Mesenchymal stem cell (in vitro differentiated cells and primary cell): ENCODE measurements at regions not wholly inside any gene's neighbourhood (a gene's known extent, or its start where the extent isn't known, plus 50 kb on each side); places are given as distances from the start of the nearest gene placed in this dataset.

Experiments used
- DNase-seq: peaks from one replicate; pipeline ENCODE4 v3.0.0-alpha.2; 2013
- H2AFZ ChIP-seq: one replicate; pipeline ENCODE4 v1.6.1; 2013; ENCODE audit warnings: low read depth, mild to moderate bottlenecking, control low read depth, inconsistent platforms, low read length, moderate library complexity
- H2AK5ac ChIP-seq: 2 replicates; pipeline ENCODE4 v1.6.1; 2013; ENCODE audit warnings: low read length, moderate library complexity, mild to moderate bottlenecking, inconsistent platforms; ENCODE audit not compliant: severe bottlenecking
- H2BK120ac ChIP-seq: one replicate; pipeline ENCODE4 v1.6.1; 2013; ENCODE audit warnings: low read depth, mild to moderate bottlenecking, inconsistent platforms, low read length, moderate library complexity
- H2BK12ac ChIP-seq, 2 experiments: one replicate each; pipeline ENCODE4 v1.6.1; 2013; ENCODE audit warnings: inconsistent platforms in 2 of 2, low read length in 2 of 2, mild to moderate bottlenecking in 2 of 2, moderate library complexity in 2 of 2, control low read depth in 1 of 2
- H2BK15ac ChIP-seq: one replicate; pipeline ENCODE4 v1.6.1; 2013; ENCODE audit warnings: mild to moderate bottlenecking, low read depth, inconsistent platforms; ENCODE audit not compliant: poor library complexity, severe bottlenecking
- H2BK5ac ChIP-seq: 2 replicates; pipeline ENCODE4 v1.6.1; 2013; ENCODE audit warnings: low read depth, mild to moderate bottlenecking, low read length, control low read depth, inconsistent platforms; ENCODE audit not compliant: poor library complexity, severe bottlenecking
- H3K14ac ChIP-seq, 2 experiments: one replicate each; pipeline ENCODE4 v1.6.1; 2013; ENCODE audit warnings: inconsistent platforms in 2 of 2, low read length in 2 of 2, control low read depth in 1 of 2, mild to moderate bottlenecking in 1 of 2, moderate library complexity in 1 of 2
- H3K18ac ChIP-seq, 2 experiments: one replicate each; pipeline ENCODE4 v1.6.1; 2013; ENCODE audit warnings: inconsistent platforms in 2 of 2, low read length in 2 of 2, control low read depth in 1 of 2, low read depth in 1 of 2, mild to moderate bottlenecking in 1 of 2
- H3K23ac ChIP-seq, 2 experiments: one replicate each; pipeline ENCODE4 v1.6.1; 2013; ENCODE audit warnings: inconsistent platforms in 2 of 2, low read length in 2 of 2, mild to moderate bottlenecking in 2 of 2, moderate library complexity in 2 of 2, control low read depth in 1 of 2
- H3K27ac ChIP-seq: 2 replicates; pipeline ENCODE4 v1.5.1; 2013; ENCODE audit warnings: mild to moderate bottlenecking, moderate library complexity, low read length, control low read depth, inconsistent platforms; ENCODE audit not compliant: poor library complexity, severe bottlenecking
- H3K27me3 ChIP-seq, 2 experiments: 2 replicates each; pipeline versions ENCODE4 v1.6.1 to v1.7.0; 2013; ENCODE audit warnings: low read length in 2 of 2, mild to moderate bottlenecking in 2 of 2, moderate library complexity in 2 of 2, control low read depth in 1 of 2, inconsistent platforms in 1 of 2; ENCODE audit not compliant: control insufficient read depth in 1 of 2, insufficient read depth in 1 of 2
- H3K36me3 ChIP-seq, 2 experiments: 2 replicates each; pipeline versions ENCODE4 v1.6.1 to v1.7.0; 2013; ENCODE audit warnings: low read length in 2 of 2, control low read depth in 1 of 2, inconsistent platforms in 1 of 2, low read depth in 1 of 2, mild to moderate bottlenecking in 1 of 2; ENCODE audit not compliant: insufficient read depth in 2 of 2, control insufficient read depth in 1 of 2
- H3K4ac ChIP-seq, 2 experiments: one replicate each; pipeline ENCODE4 v1.6.1; 2013; ENCODE audit warnings: inconsistent platforms in 2 of 2, low read length in 2 of 2, mild to moderate bottlenecking in 2 of 2, moderate library complexity in 2 of 2, control low read depth in 1 of 2, low read depth in 1 of 2
- H3K4me1 ChIP-seq: 2 replicates; pipeline ENCODE4 v1.6.1; 2013; ENCODE audit warnings: low read depth, low read length, control low read depth; ENCODE audit not compliant: control insufficient read depth, insufficient read depth
- H3K4me2 ChIP-seq: 2 replicates; pipeline ENCODE4 v1.6.1; 2013; ENCODE audit warnings: low read length, mild to moderate bottlenecking, inconsistent platforms; ENCODE audit not compliant: poor library complexity, severe bottlenecking
- H3K4me3 ChIP-seq, 2 experiments: 2 replicates each; pipeline versions ENCODE4 v1.5.1 to v1.7.0; 2013; ENCODE audit warnings: low read length in 2 of 2, mild to moderate bottlenecking in 2 of 2, control low read depth in 1 of 2, low read depth in 1 of 2; ENCODE audit not compliant: insufficient read depth in 1 of 2
- H3K79me1 ChIP-seq: replicated peaks from 2 replicates; pipeline ENCODE4 v1.6.1; 2013; ENCODE audit warnings: mild to moderate bottlenecking, control low read depth, low read length, inconsistent platforms; ENCODE audit not compliant: poor library complexity, severe bottlenecking
- H3K9ac ChIP-seq: 2 replicates; pipeline ENCODE4 v1.7.0; 2013; ENCODE audit warnings: mild to moderate bottlenecking, low read length, moderate library complexity
- H3K9me3 ChIP-seq: 2 replicates; pipeline ENCODE4 v1.7.0; 2013; ENCODE audit warnings: mild to moderate bottlenecking, low read length; ENCODE audit not compliant: control insufficient read depth
- H4K8ac ChIP-seq: one replicate; pipeline ENCODE4 v1.6.1; 2013; ENCODE audit warnings: inconsistent platforms, mild to moderate bottlenecking, low read length, moderate library complexity
- H4K91ac ChIP-seq: one replicate; pipeline ENCODE4 v1.6.1; 2013; ENCODE audit warnings: mild to moderate bottlenecking, low read length, inconsistent platforms
- WGBS: methylation state at CpG from one replicate; pipeline ENCODE4 v1.1.7; 2013; ENCODE audit warnings: mixed read lengths; 5-methylcytosine and 5-hydroxymethylcytosine counted together

- Histone ChIP-seq H2AK5ac (no peak overlapping the region), H3K18ac (no peak overlapping the region), H3K14ac (no peak overlapping the region), H3K23ac (no peak overlapping the region), H2BK120ac (no peak overlapping the region), H3K36me3 (no peaks in the 10 kb centered on the region), H3K27me3 (no peaks in the 10 kb centered on the region), H3K9ac (no peak overlapping the region), H2BK15ac (no peak overlapping the region), H3K4me3 (no peak overlapping the region), H3K79me1 (no peaks in the 10 kb centered on the region), H4K8ac (no peak overlapping the region), H2BK5ac (no peak overlapping the region), H3K4me2 (no peak overlapping the region), H3K4me1 (no peaks in the 10 kb centered on the region), H2BK12ac (no peak overlapping the region), H2AFZ (no peak overlapping the region), H3K27ac (no peak overlapping the region), H4K91ac (no peak overlapping the region), H3K9me3 (no peaks in the 10 kb centered on the region), H3K4ac (no peak overlapping the region)
- no peak for DNase-seq
- 67% methylated on average over 1 of the region's 1 CpG for WGBS
Observed at GRCh38 chr2:139769633-139770032, 989.4 kb upstream of the NXPH2 start.

DNA sequence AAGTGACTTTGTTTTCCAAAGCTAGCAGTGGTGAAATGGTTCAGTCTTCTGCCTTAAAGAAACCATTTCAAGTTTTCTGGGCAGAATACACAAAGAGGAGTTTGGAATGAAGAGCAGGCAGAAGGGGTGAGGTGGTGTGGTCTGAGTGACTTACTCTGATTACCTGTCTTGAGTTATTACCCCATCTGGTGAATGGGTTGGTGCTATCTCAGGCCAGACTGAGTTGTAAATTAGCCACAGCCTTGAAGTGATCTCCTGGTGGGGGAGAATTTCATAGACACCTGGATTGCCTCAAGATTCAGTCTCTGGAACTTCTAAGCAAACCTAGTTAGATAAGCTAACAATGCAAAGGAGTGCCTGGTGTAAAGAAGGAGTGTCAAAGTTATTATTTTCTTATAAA lies 983.5 kb upstream of the NXPH2 start:
- H3K36me3 ChIP-seq: no peaks in the 10 kb centered on the region
- no peak overlapping the region for H3K14ac ChIP-seq
- no peaks in the 10 kb centered on the region for H3K4me1 ChIP-seq
- H2BK5ac ChIP-seq: no peak overlapping the region
- no peak overlapping the region for H4K8ac ChIP-seq
- no peak overlapping the region for H3K9ac ChIP-seq
- DNase-seq: no peak
- H3K27ac ChIP-seq: no peak overlapping the region
- no peak overlapping the region for H2AK5ac ChIP-seq
- no peak overlapping the region for H3K4me2 ChIP-seq
- H3K4ac ChIP-seq: no peak overlapping the region
- H2AFZ ChIP-seq: no peak overlapping the region
- no peak overlapping the region for H4K91ac ChIP-seq
- no peaks in the 10 kb centered on the region for H3K79me1 ChIP-seq
- H2BK12ac ChIP-seq: no peak overlapping the region
- H2BK120ac ChIP-seq: no peak overlapping the region
- no peak overlapping the region for H3K23ac ChIP-seq
- no peak overlapping the region for H3K4me3 ChIP-seq
- H3K27me3 ChIP-seq: no peaks in the 10 kb centered on the region
- no peak overlapping the region for H2BK15ac ChIP-seq
- no peaks in the 10 kb centered on the region for H3K9me3 ChIP-seq
- no peak overlapping the region for H3K18ac ChIP-seq

- Histone ChIP-seq H2AFZ (no peak overlapping the region), H3K4me2 (no peak overlapping the region)
Observed at GRCh38 chr2:139759000-139759505, 978.9 kb upstream of the NXPH2 start.

GRCh38 chr2:139746901-139747300 lies 966.7 kb upstream of the NXPH2 start:
- no peak overlapping the region for H2BK12ac ChIP-seq

More at GRCh38 chr2:139759000-139759505, 978.9 kb upstream of the NXPH2 start:
- Histone ChIP-seq H3K27me3 (no peaks in the 10 kb centered on the region), H2AK5ac (no peak overlapping the region), H3K4ac (no peak overlapping the region), H3K18ac (no peak overlapping the region), H4K8ac (no peak overlapping the region), H3K23ac (no peak overlapping the region), H2BK15ac (no peak overlapping the region), H2BK5ac (no peak overlapping the region), H2BK12ac (no peak overlapping the region), H4K91ac (no peak overlapping the region), H2BK120ac (no peak overlapping the region), H3K4me3 (no peak overlapping the region), H3K36me3 (no peaks in the 10 kb centered on the region), H3K27ac (no peak overlapping the region), H3K79me1 (no peaks in the 10 kb centered on the region), H3K4me1 (no peaks in the 10 kb centered on the region), H3K9ac (no peak overlapping the region), H3K9me3 (peaks cover 15% of the 10 kb centered on the region), H3K14ac (no peak overlapping the region)
- WGBS: 69% methylated on average over 3 of the region's 3 CpGs
- no peak for DNase-seq

More at GRCh38 chr2:139746901-139747300, 966.7 kb upstream of the NXPH2 start:
- Histone ChIP-seq H3K27ac (no peak overlapping the region), H3K4me1 (no peaks in the 10 kb centered on the region), H4K8ac (no peak overlapping the region), H2AK5ac (no peak overlapping the region), H3K23ac (no peak overlapping the region), H2AFZ (no peak overlapping the region), H3K14ac (no peak overlapping the region), H4K91ac (no peak overlapping the region), H3K79me1 (no peaks in the 10 kb centered on the region), H3K4me2 (no peak overlapping the region), H3K4me3 (no peak overlapping the region), H3K36me3 (no peaks in the 10 kb centered on the region), H3K9ac (no peak overlapping the region), H3K9me3 (peaks cover 12% of the 10 kb centered on the region), H2BK5ac (no peak overlapping the region), H3K27me3 (no peaks in the 10 kb centered on the region), H2BK120ac (no peak overlapping the region), H3K18ac (no peak overlapping the region), H2BK15ac (no peak overlapping the region), H3K4ac (no peak overlapping the region)
- DNase-seq: no peak
- 89% methylated on average over 8 of the region's 11 CpGs for WGBS
